WERI-Rb-1 (cell line): ENCODE measurements at regions not wholly inside any gene's neighbourhood (a gene's known extent, or its start where the extent isn't known, plus 50 kb on each side); places are given as distances from the start of the nearest gene placed in this dataset.

ENCODE experiments used
- DNase-seq: peaks from one replicate; pipeline ENCODE4 v3.0.0-alpha.2; 2020
- H3K27ac ChIP-seq: fragments of 250-450 bp; sonication (Bioruptor Pico); 2 replicates; pipeline ENCODE4 v1.5.1; 2020; ENCODE audit warnings: mild to moderate bottlenecking, moderate library complexity
- H3K27me3 ChIP-seq: fragments of 250-450 bp; sonication (Bioruptor Pico); 2 replicates; pipeline ENCODE4 v1.5.1; 2021; ENCODE audit warnings: mild to moderate bottlenecking, low read depth, moderate library complexity; ENCODE audit not compliant: insufficient read depth, severe bottlenecking
- H3K36me3 ChIP-seq: fragments of 250-450 bp; sonication (Bioruptor Pico); 2 replicates; pipeline ENCODE4 v1.5.1; 2020; ENCODE audit warnings: mild to moderate bottlenecking, moderate library complexity
- H3K4me3 ChIP-seq: 2 replicates; pipeline ENCODE4 v1.5.1; 2011; ENCODE audit warnings: low read depth, mild to moderate bottlenecking, control low read depth, low read length
- H3K9me3 ChIP-seq: fragments of 250-450 bp; sonication (Bioruptor Pico); 2 replicates; pipeline ENCODE4 v1.5.1; 2021; ENCODE audit warnings: mild to moderate bottlenecking, moderate library complexity; ENCODE audit not compliant: severe bottlenecking
- CTCF ChIP-seq: IDR thresholded peaks from 2 replicates; pipeline ENCODE4 v1.5.1; 2011; ENCODE audit warnings: low read depth, mild to moderate bottlenecking, control low read depth, inconsistent platforms, low read length

DNA sequence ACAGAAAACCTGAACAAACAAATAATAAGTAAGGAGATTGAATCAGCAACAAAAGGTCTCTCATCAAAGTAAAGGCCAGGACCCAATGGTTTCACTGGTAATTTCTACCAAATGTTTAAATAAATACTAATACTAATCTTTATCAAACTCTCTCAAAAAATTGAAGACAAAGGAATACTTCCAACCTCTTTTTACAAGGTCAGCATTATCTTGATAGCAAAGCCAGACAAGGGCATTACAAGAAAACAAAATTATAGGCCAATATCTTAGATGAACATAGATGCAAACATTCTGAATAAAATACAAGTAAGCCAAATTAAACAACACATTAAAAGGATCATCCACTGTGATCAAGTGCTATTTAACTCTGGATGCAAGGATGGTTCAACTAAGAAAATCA, 239.8 kb upstream of the TMEM72 start:
- DNase-seq = no peak
- no peak overlapping the region for H3K27ac ChIP-seq
- H3K4me3 ChIP-seq = no peak overlapping the region

DNA sequence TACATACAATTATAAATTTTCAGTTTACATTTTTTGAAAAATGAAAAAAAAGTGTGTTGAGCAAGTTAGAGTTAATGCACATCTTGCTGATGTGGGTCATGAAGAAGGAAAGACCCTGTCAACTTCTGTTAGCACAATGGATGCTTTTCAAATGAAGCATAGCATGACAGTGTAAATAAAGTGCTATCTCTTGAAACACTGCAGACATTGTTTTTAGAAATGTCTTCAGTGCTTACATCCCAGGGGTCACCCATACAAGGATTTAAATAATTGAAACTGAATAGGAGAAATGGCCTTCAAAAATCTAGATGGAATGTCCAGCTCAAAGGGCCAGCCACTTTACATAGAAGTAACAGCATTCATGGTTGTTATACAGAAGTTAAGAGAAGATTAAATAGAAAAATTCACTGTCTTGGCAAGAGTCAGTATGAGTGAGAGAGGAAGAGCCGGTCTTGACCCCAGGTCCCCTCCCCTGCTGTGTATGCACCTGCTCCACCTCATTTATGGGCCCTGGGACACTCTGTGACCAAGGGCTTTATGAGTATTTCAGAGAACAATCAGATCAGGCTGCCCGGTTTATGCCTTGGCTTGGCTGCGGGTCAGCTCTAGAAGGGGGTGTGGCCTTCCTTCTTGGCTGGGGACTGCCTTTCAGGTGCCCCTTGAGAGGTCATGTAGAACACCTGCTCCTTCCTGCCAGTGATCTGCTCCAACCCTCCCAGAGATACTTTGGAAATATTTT, 237.7 kb upstream of the TMEM72 start:
- Histone ChIP-seq H3K4me3 (no peak overlapping the region), H3K9me3 (no peaks in the 10 kb centered on the region), H3K27ac (no peak overlapping the region), H3K36me3 (no peaks in the 10 kb centered on the region), H3K27me3 (peaks cover 50% of the 10 kb centered on the region)
- DNase-seq = no peak
- TF ChIP-seq CTCF = no peak

More for the DNA sequence above, 239.8 kb upstream of the TMEM72 start:
- Histone ChIP-seq H3K9me3 (no peaks in the 10 kb centered on the region), H3K36me3 (no peaks in the 10 kb centered on the region), H3K27me3 (peaks cover 36% of the 10 kb centered on the region)
- TF ChIP-seq CTCF = no peak

DNA sequence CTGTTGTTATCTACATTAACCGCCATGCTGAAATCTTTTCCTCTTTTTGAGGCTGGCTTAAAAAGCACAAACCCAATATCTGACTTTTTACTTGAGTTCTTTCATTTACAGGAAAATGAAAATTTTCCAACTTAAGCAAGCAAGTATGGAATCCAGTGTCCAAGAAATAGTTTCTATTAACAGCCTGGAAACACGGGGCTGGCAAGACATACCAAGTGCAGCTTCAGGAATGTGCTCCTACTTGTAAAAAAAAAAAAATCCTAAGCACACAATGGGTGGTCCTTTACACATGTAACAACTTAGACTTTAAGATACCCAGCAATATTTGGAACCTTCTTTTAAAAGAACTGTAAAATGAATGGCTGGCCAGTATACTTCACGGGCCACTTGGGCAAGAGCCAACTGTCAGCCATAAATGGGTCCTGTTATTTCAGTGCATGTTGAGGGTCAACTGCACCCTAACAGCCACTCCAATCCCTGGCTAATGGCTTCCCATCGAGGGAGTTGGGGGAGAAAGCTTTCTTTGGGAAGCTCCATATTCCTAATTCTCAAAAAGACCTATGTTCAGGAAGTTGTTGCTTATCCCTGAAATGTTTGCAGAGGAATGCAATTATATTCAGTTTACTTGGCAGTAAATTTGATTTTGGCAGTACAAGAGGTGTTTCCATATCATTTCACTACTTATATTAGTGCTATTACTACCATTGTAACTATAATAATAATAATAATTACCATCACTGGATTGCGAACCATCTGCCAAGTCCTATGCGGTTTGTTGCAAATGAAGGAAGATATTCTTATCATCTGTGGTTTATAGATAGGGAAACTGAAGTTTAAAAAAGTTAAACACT, 236.4 kb upstream of the TMEM72 start:
- no peak for TF ChIP-seq CTCF
- DNase-seq = no peak
- Histone ChIP-seq H3K27me3 (peaks cover 51% of the 10 kb centered on the region), H3K4me3 (no peak overlapping the region), H3K27ac (no peak overlapping the region), H3K9me3 (no peaks in the 10 kb centered on the region), H3K36me3 (no peaks in the 10 kb centered on the region)

- Histone ChIP-seq H3K27ac (no peak overlapping the region), H3K4me3 (no peak overlapping the region), H3K9me3 (no peaks in the 10 kb centered on the region), H3K27me3 (peaks cover 56% of the 10 kb centered on the region), H3K36me3 (no peaks in the 10 kb centered on the region)
- TF ChIP-seq CTCF = no peak
- DNase-seq = no peak
Observed at GRCh38 chr10:44675387-44675874, 235.7 kb upstream of the TMEM72 start.

DNA sequence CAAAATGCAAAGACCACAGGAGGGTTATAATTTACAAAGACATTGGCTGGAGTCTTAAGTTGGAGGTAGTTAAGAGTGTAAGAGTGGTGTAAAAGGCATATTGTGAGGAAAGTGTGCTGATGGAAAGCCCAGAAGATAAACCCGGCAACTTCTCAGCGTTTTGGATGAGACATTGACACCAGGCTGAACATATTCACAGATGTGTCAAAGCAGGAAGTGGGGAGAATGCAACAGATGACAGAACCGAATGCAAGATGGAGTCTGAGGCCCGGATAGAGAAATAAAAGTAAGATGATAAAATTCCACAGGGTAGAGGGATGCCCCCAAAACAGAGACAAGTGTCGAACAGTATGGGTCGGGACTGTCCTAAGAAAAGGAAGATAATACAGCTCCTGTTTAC, 230.4 kb upstream of the TMEM72 start:
- no peak overlapping the region for H3K27ac ChIP-seq
- no peaks in the 10 kb centered on the region for H3K9me3 ChIP-seq
- H3K27me3 ChIP-seq = peaks cover 84% of the 10 kb centered on the region
- DNase-seq = no peak
- TF ChIP-seq CTCF = no peak
- no peak overlapping the region for H3K4me3 ChIP-seq
- no peaks in the 10 kb centered on the region for H3K36me3 ChIP-seq
